ENCODE measurements at regions not wholly inside any gene's neighbourhood (a gene's known extent, or its start where the extent isn't known, plus 50 kb on each side); places are given as distances from the start of the nearest gene placed in this dataset.

- Histone ChIP-seq H3K14ac (replicated peaks; ENCODE audit: low read depth, low read length) (no peak overlapping the region), H3K9me3 (ENCODE audit: control insufficient read depth, insufficient read depth, low read length) (no peaks in the 10 kb centered on the region), H2BK120ac (ENCODE audit: low read depth, low read length) (no peak overlapping the region), H3K23ac (ENCODE audit: low read depth, low read length) (no peak overlapping the region), H4K20me1 (ENCODE audit: insufficient read depth, low read length) (no peaks in the 10 kb centered on the region), H2AK9ac (replicated peaks; ENCODE audit: low read depth, low read length, poor library complexity) (no peak overlapping the region), H3K9ac (ENCODE audit: low read depth, low read length) (no peak overlapping the region), H3K56ac (ENCODE audit: extremely low read depth, insufficient read depth, low read length) (no peak overlapping the region), H4K5ac (ENCODE audit: low read depth, low read length) (no peak overlapping the region), H3K4me1 (ENCODE audit: control insufficient read depth, insufficient read depth, low read length) (no peaks in the 10 kb centered on the region), H3K9me1 (ENCODE audit: insufficient read depth, low read length) (no peaks in the 10 kb centered on the region), H4K91ac (ENCODE audit: insufficient read depth, low read depth, low read length) (no peak overlapping the region), H3K27me3 (ENCODE audit: control insufficient read depth, insufficient read depth, low read length) (no peaks in the 10 kb centered on the region), H3K18ac (ENCODE audit: low read depth, low read length) (no peak overlapping the region), H2AFZ (replicated peaks; ENCODE audit: low read length, poor library complexity) (no peak overlapping the region), H2BK5ac (ENCODE audit: low read depth, low read length, poor library complexity, severe bottlenecking) (no peak overlapping the region), H3K4me2 (ENCODE audit: low read depth, low read length) (no peak overlapping the region), H2BK15ac (ENCODE audit: low read depth, low read length) (no peak overlapping the region), H3K4ac (ENCODE audit: low read depth, low read length) (no peak overlapping the region), H3K79me1 (ENCODE audit: low read depth in 1 of 2, low read length in 2 of 2) (no peaks in the 10 kb centered on the region), H3K27ac (ENCODE audit: insufficient read depth, low read length) (no peak overlapping the region), H2BK20ac (ENCODE audit: low read depth, low read length) (no peak overlapping the region), H2AK5ac (ENCODE audit: low read depth, low read length) (no peak overlapping the region), H3K36me3 (ENCODE audit: control insufficient read depth, insufficient read depth, low read length) (no peaks in the 10 kb centered on the region), H3K4me3 (ENCODE audit: insufficient read depth, low read depth, low read length) (no peak overlapping the region), H4K8ac (ENCODE audit: low read depth in 2 of 2, low read length in 2 of 2) (no peak overlapping the region)
- DNase-seq (no peak), ATAC-seq (ENCODE audit: low read depth) (no peak)
- BruUV-seq (replicated peaks): no TSS peak
- POLR2A ChIA-PET (ENCODE audit: unreplicated experiment): no interaction called here
- TF ChIP-seq CEBPB (IDR thresholded peaks at IDR 0.05; ENCODE audit: low read depth, low read length) (no peak), ELK1 (IDR thresholded peaks at IDR 0.05; ENCODE audit: borderline replicate concordance, low read depth, low read length) (no peak), RCOR1 (IDR thresholded peaks at IDR 0.05; ENCODE audit: insufficient replicate concordance, low read length) (no peak)
- in situ Hi-C loops (cut with MboI; ENCODE audit: low sequenced_read_pairs): no loop called here
- WGBS, 2 experiments (ENCODE audit: extremely low coverage in 2 of 2, insufficient read length in 1 of 2): no CpG with 5 or more reads among the region's 1 CpG
- intact Hi-C loops (cut with micrococcal nuclease): loop anchor here (5.0 kb wide), 1 partner anchor 763 kb away; no protein-coding TSS in a partner anchor
- dilution Hi-C loops (cut with HindIII; ENCODE audit: low sequenced_read_pairs, unreplicated experiment): no loop called here
- CTCF ChIA-PET: no interaction called here
These were observed 269.3 kb upstream of the KIRREL3 start for GRCh38 chr11:127269911-127270310.
